ENCODE measurements at regions not wholly inside any gene's neighbourhood (a gene's known extent, or its start where the extent isn't known, plus 50 kb on each side); places are given as distances from the start of the nearest gene placed in this dataset.

GRCh38 chr7:21185653-21186265 lies 242.1 kb upstream of the SP4 start:
- Histone ChIP-seq H3K27ac (ENCODE audit: insufficient read depth, low read length) (no peak overlapping the region), H3K27me3 (ENCODE audit: control insufficient read depth, insufficient read depth, low read length) (no peaks in the 10 kb centered on the region), H3K18ac (ENCODE audit: low read depth, low read length) (no peak overlapping the region), H3K4me2 (ENCODE audit: low read depth, low read length) (no peak overlapping the region), H4K5ac (ENCODE audit: low read depth, low read length) (no peak overlapping the region), H4K20me1 (ENCODE audit: insufficient read depth, low read length) (no peaks in the 10 kb centered on the region), H3K9me3 (ENCODE audit: control insufficient read depth, insufficient read depth, low read length) (peaks cover 15% of the 10 kb centered on the region), H4K91ac (ENCODE audit: insufficient read depth, low read depth, low read length) (no peak overlapping the region), H2BK15ac (ENCODE audit: low read depth, low read length) (no peak overlapping the region), H3K9me1 (ENCODE audit: insufficient read depth, low read length) (no peaks in the 10 kb centered on the region), H3K9ac (ENCODE audit: low read depth, low read length) (no peak overlapping the region), H3K56ac (ENCODE audit: extremely low read depth, insufficient read depth, low read length) (no peak overlapping the region), H3K23ac (ENCODE audit: low read depth, low read length) (no peak overlapping the region), H3K4me1 (ENCODE audit: control insufficient read depth, insufficient read depth, low read length) (no peaks in the 10 kb centered on the region), H3K4me3 (ENCODE audit: insufficient read depth, low read depth, low read length) (no peak overlapping the region), H2AK9ac (replicated peaks; ENCODE audit: low read depth, low read length, poor library complexity) (no peak overlapping the region), H2BK5ac (ENCODE audit: low read depth, low read length, poor library complexity, severe bottlenecking) (no peak overlapping the region), H2AFZ (replicated peaks; ENCODE audit: low read length, poor library complexity) (no peak overlapping the region), H4K8ac (ENCODE audit: low read depth in 2 of 2, low read length in 2 of 2) (no peak overlapping the region), H2BK20ac (ENCODE audit: low read depth, low read length) (no peak overlapping the region), H3K14ac (replicated peaks; ENCODE audit: low read depth, low read length) (no peak overlapping the region), H2AK5ac (ENCODE audit: low read depth, low read length) (no peak overlapping the region), H3K79me1 (ENCODE audit: low read depth in 1 of 2, low read length in 2 of 2) (no peaks in the 10 kb centered on the region), H2BK120ac (ENCODE audit: low read depth, low read length) (no peak overlapping the region), H3K4ac (ENCODE audit: low read depth, low read length) (no peak overlapping the region), H3K36me3 (ENCODE audit: control insufficient read depth, insufficient read depth, low read length) (no peaks in the 10 kb centered on the region)
- ATAC-seq (ENCODE audit: low read depth) (no peak), DNase-seq (no peak)
- CTCF ChIA-PET, result no interaction called here
- dilution Hi-C loops (cut with HindIII; ENCODE audit: low sequenced_read_pairs, unreplicated experiment), result no loop called here
- no TSS peak for BruUV-seq (replicated peaks)
- WGBS, 2 experiments (ENCODE audit: extremely low coverage in 2 of 2, insufficient read length in 1 of 2), result no CpG with 5 or more reads among the region's 6 CpGs
- in situ Hi-C loops (cut with MboI; ENCODE audit: low sequenced_read_pairs), result no loop called here
- POLR2A ChIA-PET (ENCODE audit: unreplicated experiment), result no interaction called here
- intact Hi-C loops (cut with micrococcal nuclease), result no loop called here
- no peak for TF ChIP-seq CHD1 (IDR thresholded peaks at IDR 0.05; ENCODE audit: low read depth, low read length)
- no peak for TF ChIP-seq MAFK (IDR thresholded peaks at IDR 0.05; ENCODE audit: low read depth, low read length)
